HL-60 (cell line): ENCODE measurements at regions not wholly inside any gene's neighbourhood (a gene's known extent, or its start where the extent isn't known, plus 50 kb on each side); places are given as distances from the start of the nearest gene placed in this dataset.

Experiments used
- POLR2AphosphoS5 ChIP-seq: IDR thresholded peaks from 2 replicates; pipeline ENCODE4 v1.6.1; 2012; ENCODE audit warnings: low read depth
- TF ChIP-seq, protein P1 (sequence below): IDR thresholded peaks from one replicate; pipeline ENCODE4 v1.5.1; 2011; ENCODE audit warnings: low read length, control low read depth, inconsistent platforms; ENCODE audit not compliant: insufficient read depth
- TF ChIP-seq, protein P2 (sequence below): IDR thresholded peaks from 2 replicates; pipeline ENCODE4 v1.6.1; 2012; ENCODE audit warnings: low read depth; ENCODE audit not compliant: insufficient replicate concordance

DNA sequence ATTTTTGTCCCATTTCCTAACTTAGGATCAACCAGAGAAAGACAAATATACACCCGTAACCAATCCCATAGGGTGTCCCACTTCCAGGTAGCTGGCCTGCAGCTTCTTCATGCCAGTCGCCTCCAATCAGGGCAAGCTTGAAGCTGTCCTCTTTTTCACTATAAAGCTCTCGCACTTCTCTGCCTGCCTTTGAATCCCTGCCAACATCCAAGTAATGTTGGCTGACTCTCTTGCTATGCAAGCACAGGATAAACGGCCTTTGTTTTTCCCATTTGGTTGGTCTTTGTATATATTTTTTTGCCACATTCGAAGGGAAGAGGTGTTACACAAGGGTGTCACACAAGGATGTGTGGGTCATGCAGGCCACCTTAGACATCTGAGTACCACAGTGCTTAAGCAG, 388.8 kb downstream of the CBLN2 start:
- TF ChIP-seq, protein P1, sequence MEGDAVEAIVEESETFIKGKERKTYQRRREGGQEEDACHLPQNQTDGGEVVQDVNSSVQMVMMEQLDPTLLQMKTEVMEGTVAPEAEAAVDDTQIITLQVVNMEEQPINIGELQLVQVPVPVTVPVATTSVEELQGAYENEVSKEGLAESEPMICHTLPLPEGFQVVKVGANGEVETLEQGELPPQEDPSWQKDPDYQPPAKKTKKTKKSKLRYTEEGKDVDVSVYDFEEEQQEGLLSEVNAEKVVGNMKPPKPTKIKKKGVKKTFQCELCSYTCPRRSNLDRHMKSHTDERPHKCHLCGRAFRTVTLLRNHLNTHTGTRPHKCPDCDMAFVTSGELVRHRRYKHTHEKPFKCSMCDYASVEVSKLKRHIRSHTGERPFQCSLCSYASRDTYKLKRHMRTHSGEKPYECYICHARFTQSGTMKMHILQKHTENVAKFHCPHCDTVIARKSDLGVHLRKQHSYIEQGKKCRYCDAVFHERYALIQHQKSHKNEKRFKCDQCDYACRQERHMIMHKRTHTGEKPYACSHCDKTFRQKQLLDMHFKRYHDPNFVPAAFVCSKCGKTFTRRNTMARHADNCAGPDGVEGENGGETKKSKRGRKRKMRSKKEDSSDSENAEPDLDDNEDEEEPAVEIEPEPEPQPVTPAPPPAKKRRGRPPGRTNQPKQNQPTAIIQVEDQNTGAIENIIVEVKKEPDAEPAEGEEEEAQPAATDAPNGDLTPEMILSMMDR, result no peak
- TF ChIP-seq, protein P2, sequence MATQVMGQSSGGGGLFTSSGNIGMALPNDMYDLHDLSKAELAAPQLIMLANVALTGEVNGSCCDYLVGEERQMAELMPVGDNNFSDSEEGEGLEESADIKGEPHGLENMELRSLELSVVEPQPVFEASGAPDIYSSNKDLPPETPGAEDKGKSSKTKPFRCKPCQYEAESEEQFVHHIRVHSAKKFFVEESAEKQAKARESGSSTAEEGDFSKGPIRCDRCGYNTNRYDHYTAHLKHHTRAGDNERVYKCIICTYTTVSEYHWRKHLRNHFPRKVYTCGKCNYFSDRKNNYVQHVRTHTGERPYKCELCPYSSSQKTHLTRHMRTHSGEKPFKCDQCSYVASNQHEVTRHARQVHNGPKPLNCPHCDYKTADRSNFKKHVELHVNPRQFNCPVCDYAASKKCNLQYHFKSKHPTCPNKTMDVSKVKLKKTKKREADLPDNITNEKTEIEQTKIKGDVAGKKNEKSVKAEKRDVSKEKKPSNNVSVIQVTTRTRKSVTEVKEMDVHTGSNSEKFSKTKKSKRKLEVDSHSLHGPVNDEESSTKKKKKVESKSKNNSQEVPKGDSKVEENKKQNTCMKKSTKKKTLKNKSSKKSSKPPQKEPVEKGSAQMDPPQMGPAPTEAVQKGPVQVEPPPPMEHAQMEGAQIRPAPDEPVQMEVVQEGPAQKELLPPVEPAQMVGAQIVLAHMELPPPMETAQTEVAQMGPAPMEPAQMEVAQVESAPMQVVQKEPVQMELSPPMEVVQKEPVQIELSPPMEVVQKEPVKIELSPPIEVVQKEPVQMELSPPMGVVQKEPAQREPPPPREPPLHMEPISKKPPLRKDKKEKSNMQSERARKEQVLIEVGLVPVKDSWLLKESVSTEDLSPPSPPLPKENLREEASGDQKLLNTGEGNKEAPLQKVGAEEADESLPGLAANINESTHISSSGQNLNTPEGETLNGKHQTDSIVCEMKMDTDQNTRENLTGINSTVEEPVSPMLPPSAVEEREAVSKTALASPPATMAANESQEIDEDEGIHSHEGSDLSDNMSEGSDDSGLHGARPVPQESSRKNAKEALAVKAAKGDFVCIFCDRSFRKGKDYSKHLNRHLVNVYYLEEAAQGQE, result no peak
- no peak for TF ChIP-seq POLR2AphosphoS5
